DMS53 (cell line): ENCODE measurements at regions not wholly inside any gene's neighbourhood (a gene's known extent, or its start where the extent isn't known, plus 50 kb on each side); places are given as distances from the start of the nearest gene placed in this dataset.

ENCODE experiments used
- DNase-seq: peaks from one replicate; lab custom pipeline; 2025; lab: John Stamatoyannopoulos, UW

DNA sequence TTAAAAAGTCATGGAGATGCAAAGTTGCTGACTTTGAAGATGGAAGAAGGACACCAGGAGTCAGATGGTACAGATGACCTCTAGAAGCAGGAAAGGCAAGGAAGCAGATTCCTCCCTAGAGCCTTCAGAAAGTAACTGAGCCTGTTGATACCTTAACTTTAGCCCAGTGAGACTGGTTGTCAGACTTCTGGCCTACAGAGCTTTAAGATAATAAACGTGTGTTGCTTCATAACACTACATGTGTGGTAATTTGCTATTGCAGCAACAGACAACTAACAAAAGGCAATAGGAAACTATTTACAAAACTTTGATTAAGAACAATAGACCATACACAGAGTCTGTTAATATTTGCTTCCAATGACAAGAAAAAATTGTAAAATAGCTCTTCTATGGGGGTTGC is 102.0 kb upstream of the USP38 start:
- DNase-seq = no peak

DNA sequence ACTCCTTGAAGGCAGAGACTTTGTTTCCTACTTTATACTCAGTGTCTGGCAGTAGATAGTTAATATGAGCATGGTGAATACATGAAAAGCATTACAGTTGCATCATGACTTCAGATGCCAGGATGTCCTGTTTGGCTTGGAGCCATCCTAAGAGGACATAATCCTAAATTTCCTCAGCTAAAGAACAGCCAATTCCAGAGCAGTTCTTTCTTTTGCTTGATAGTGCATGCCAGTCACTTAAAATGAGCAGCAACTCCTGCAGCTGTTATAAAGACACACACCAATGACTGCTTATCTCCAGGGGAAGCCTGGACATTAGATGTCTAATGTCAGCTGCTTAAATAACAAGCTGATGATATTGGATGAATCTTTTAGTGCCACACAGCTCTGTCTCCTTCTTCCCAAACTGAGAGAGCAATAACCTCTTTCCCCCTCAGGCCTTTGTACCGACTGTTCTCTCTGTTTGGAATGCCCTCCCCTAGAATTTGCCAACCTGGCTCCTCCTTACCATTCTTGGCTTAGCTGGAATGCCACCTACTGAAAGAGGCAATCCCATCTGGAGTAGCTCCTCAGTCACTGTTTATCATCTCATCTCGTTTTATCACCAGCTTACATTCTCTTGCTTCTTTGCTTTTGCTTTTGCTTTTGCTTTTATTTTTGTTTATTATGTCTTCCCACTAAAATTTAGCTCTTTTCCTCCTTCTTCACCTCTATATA is 100.8 kb upstream of the USP38 start:
- DNase-seq = no peak

DNA sequence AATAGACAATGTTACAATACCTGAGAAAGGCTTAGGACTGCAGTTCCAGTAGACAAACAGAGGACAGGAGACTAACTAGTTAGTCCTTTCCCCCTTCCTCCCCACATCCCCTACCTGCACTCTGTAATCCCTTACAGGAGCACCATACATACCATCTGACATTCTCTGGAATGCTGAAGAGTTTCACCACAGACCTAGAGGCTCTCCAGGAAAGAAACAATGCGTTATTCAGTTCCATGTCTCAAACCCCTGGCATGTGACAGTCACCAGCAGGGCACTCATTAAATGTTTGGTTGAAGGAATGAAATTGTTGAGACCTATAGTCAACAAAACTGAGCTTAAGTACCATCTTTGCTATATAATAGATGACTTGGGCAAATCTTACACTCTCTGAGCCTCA is 100.2 kb upstream of the USP38 start:
- DNase-seq = no peak

DNA sequence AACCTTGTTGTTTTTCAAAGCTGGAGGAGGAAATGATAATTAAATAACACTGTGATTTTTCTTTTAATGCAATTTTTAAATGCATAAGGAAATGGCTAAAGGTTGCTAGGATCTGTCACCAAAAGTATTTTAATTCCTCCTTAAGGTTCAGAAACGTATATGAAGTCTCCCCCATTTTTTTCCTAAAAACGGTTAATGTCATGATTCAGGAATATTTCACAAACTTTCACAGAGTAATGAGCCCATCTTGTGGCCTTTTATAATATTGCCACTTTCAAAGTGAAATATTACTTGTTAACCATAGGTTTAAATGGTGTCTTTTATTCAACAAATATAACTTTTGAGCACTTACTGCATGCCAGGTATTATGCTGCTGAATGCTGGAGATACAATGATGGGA is 99.5 kb upstream of the USP38 start:
- peak; percentile 26 for DNase-seq

DNA sequence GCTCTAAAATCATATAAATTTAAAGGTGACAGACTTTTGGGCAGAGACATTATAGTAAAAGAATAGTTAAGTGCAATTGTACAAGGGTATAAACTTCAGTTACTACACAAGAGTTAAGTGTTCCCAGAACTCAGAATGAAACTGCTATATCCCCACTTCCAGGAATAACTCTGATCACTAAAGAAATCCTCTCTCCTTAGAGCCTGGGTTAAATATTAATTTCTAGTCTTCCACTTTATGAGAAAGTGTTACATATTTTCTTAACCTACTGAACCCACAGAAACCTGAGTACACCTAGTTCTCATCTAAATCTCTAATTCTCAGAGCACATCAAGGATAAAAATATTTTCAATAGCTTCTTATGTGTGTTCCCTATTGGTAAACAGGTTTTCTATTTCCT is 99.1 kb upstream of the USP38 start:
- peak; percentile 3 for DNase-seq

DNA sequence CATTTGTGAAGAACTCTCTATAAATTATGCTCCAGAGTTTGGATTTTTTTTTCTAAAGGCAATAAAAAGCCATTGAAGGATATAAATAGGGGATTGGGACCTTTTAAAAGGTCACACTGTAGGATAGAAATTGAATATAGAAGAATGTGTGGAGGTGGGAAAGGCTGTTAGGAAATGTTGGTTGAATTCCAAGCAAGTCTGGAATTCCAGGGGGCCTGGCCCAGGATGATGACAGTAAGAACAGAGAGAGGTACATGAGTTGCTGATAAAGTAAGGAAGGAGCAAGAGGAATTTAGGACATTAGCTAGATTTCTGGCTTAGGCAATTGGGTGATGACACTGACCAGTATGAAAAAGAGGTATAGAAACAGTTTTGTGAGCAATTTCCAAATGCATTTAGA is 95.4 kb upstream of the USP38 start:
- no peak for DNase-seq

GRCh38 chr4:143089847-143090246 is 94.9 kb upstream of the USP38 start:
- DNase-seq = no peak

GRCh38 chr4:143091862-143092261 is 92.9 kb upstream of the USP38 start:
- no peak for DNase-seq

GRCh38 chr4:143095447-143095846 is 89.3 kb upstream of the USP38 start:
- DNase-seq = no peak

DNA sequence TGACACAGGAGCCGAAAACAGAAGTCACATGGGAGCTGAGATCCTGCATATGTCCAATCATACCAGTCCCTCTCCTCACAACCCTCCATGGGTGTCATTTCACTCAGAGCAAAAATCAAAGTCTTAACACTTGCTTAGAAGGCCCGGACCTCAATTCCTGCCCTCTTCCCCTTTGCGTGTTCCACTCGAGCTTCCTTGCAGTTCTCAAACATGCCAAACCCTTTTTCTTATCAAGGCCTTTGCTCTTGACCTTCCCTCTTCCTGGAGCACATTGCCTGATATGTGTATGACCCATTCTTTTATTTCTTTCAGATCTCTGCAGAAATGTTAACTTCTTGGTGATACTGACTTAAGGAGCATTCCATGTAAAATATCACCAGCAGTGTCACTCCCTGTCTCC is 87.0 kb upstream of the USP38 start:
- DNase-seq = no peak

DNA sequence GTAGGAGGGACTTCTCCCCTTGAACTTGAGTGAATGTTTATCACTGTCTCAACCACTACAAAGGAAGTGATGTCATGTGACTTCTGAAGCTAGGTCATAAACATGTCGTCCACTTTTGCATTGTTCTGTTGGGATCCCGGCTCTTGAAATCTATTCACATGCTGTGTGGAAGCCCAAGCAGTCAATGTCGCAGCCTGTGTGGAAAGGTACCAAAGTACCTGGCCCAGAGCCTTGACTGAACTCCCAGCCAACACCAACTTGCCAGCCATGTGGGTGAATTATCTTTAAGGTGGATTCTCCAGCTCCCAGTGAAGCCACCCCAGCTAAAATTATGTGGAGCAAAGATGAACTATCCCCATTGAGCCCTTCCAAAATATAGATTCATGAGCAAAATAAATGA is 85.0 kb upstream of the USP38 start:
- peak; percentile 10 for DNase-seq

- no peak for DNase-seq
These were observed 75.3 kb upstream of the USP38 start for GRCh38 chr4:143109376-143109775.

- no peak for DNase-seq
These were observed 66.1 kb upstream of the USP38 start for GRCh38 chr4:143118663-143119062.

GRCh38 chr4:143127621-143128020 is 57.1 kb upstream of the USP38 start:
- DNase-seq = no peak

DNA sequence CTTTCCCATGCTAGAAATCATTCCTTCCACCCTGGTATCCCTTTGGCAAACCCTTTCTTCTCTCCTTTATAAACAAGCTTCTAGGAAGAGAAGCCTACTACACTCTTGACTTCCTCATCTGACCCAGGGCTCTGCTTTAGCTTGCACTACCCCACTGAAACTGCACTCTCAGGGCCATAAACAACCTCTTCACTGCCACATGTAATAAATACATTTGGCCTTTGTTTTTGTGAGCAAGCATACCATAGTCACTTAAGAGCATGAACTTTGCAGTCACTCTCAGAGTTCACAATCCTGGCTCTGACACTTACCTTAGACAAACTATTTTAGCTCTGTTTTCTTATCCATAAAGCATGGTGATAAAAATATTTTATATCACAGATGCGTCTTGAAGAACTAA is 50.7 kb upstream of the USP38 start:
- DNase-seq = no peak
